Smooth muscle cell (in vitro differentiated cells): ENCODE measurements at regions not wholly inside any gene's neighbourhood (a gene's known extent, or its start where the extent isn't known, plus 50 kb on each side); places are given as distances from the start of the nearest gene placed in this dataset.

Experiments used
- DNase-seq: peaks from one replicate; lab custom pipeline; 2025; ENCODE audit not compliant: unreplicated experiment; lab: John Stamatoyannopoulos, UW
- H2AFZ ChIP-seq: fragments of 200-600 bp; sonication (generic); 2 replicates; pipeline ENCODE4 v1.6.0; 2016; ENCODE audit warnings: antibody characterized with exemption, low read depth, mild to moderate bottlenecking
- H3F3A ChIP-seq: fragments of 200-600 bp; sonication (generic); 2 replicates; pipeline ENCODE4 v1.6.0; 2017; ENCODE audit warnings: antibody characterized with exemption, low read depth
- H3K27ac ChIP-seq: fragments of 200-600 bp; sonication (generic); 2 replicates; pipeline ENCODE4 v1.5.1; 2016; ENCODE audit warnings: low read depth, mild to moderate bottlenecking
- H3K27me3 ChIP-seq: fragments of 200-600 bp; sonication (generic); 2 replicates; pipeline ENCODE4 v1.6.1; 2016; ENCODE audit warnings: low read depth, mild to moderate bottlenecking
- H3K36me3 ChIP-seq: fragments of 200-600 bp; sonication (generic); 2 replicates; pipeline ENCODE4 v1.5.1; 2016; ENCODE audit warnings: low read depth
- H3K4me1 ChIP-seq: fragments of 200-600 bp; sonication (generic); 2 replicates; pipeline ENCODE4 v1.5.1; 2016; ENCODE audit warnings: low read depth
- H3K4me2 ChIP-seq: fragments of 200-600 bp; sonication (generic); 2 replicates; pipeline ENCODE4 v1.6.0; 2016; ENCODE audit warnings: mild to moderate bottlenecking
- H3K4me3 ChIP-seq: fragments of 200-600 bp; sonication (generic); 2 replicates; pipeline ENCODE4 v1.5.1; 2016; ENCODE audit warnings: mild to moderate bottlenecking
- H3K79me2 ChIP-seq: fragments of 200-600 bp; sonication (generic); 2 replicates; pipeline ENCODE4 v1.6.0; 2016; ENCODE audit warnings: low read depth, mild to moderate bottlenecking
- H3K9ac ChIP-seq: fragments of 200-600 bp; sonication (generic); 2 replicates; pipeline ENCODE4 v1.6.0; 2016; ENCODE audit warnings: low read depth
- H3K9me3 ChIP-seq: fragments of 200-600 bp; sonication (generic); replicated peaks from 2 replicates; pipeline ENCODE4 v1.5.1; 2016; ENCODE audit warnings: low read depth
- H4K20me1 ChIP-seq: fragments of 200-600 bp; sonication (generic); 2 replicates; pipeline ENCODE4 v1.6.0; 2016; ENCODE audit warnings: low read depth
- WGBS: methylation state at CpG from one replicate; pipeline ENCODE4 v1.1.7; 2016; ENCODE audit warnings: low lambda C conversion rate; 5-methylcytosine and 5-hydroxymethylcytosine counted together
- TF ChIP-seq, protein P1 (sequence below): fragments of 200-600 bp; sonication (generic); IDR thresholded peaks from 2 replicates; pipeline ENCODE4 v1.5.1; 2017; ENCODE audit warnings: borderline replicate concordance, mild to moderate bottlenecking, antibody characterized with exemption; ENCODE audit not compliant: insufficient read depth, poor library complexity, severe bottlenecking

GRCh38 chr15:54979964-54980363 lies 216.8 kb downstream of the RSL24D1 start:
- Histone ChIP-seq H3K79me2 (no peaks in the 10 kb centered on the region), H3K27ac (no peak overlapping the region), H3K4me1 (no peaks in the 10 kb centered on the region), H3K4me2 (no peak overlapping the region), H3K27me3 (no peaks in the 10 kb centered on the region), H3K9me3 (no peaks in the 10 kb centered on the region), H3K36me3 (no peaks in the 10 kb centered on the region), H3F3A (no peaks in the 10 kb centered on the region), H4K20me1 (no peaks in the 10 kb centered on the region), H2AFZ (no peak overlapping the region), H3K4me3 (no peak overlapping the region), H3K9ac (no peak overlapping the region)
- 55% methylated on average over 4 of the region's 4 CpGs for WGBS
- no peak for DNase-seq
- TF ChIP-seq, protein P1, sequence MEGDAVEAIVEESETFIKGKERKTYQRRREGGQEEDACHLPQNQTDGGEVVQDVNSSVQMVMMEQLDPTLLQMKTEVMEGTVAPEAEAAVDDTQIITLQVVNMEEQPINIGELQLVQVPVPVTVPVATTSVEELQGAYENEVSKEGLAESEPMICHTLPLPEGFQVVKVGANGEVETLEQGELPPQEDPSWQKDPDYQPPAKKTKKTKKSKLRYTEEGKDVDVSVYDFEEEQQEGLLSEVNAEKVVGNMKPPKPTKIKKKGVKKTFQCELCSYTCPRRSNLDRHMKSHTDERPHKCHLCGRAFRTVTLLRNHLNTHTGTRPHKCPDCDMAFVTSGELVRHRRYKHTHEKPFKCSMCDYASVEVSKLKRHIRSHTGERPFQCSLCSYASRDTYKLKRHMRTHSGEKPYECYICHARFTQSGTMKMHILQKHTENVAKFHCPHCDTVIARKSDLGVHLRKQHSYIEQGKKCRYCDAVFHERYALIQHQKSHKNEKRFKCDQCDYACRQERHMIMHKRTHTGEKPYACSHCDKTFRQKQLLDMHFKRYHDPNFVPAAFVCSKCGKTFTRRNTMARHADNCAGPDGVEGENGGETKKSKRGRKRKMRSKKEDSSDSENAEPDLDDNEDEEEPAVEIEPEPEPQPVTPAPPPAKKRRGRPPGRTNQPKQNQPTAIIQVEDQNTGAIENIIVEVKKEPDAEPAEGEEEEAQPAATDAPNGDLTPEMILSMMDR: no peak

- H4K20me1 ChIP-seq: no peaks in the 10 kb centered on the region
- no peak overlapping the region for H3K9ac ChIP-seq
- no peaks in the 10 kb centered on the region for H3K4me1 ChIP-seq
- no peak overlapping the region for H3K4me2 ChIP-seq
- peaks cover 15% of the 10 kb centered on the region for H3K9me3 ChIP-seq
- DNase-seq: no peak
- no peaks in the 10 kb centered on the region for H3F3A ChIP-seq
- no peak overlapping the region for H3K27ac ChIP-seq
- H3K27me3 ChIP-seq: no peaks in the 10 kb centered on the region
- TF ChIP-seq, protein P1: no peak
- no peak overlapping the region for H2AFZ ChIP-seq
- no peaks in the 10 kb centered on the region for H3K79me2 ChIP-seq
- H3K36me3 ChIP-seq: no peaks in the 10 kb centered on the region
- H3K4me3 ChIP-seq: no peak overlapping the region
Observed at GRCh38 chr15:54962637-54963036, 234.1 kb downstream of the RSL24D1 start.

DNA sequence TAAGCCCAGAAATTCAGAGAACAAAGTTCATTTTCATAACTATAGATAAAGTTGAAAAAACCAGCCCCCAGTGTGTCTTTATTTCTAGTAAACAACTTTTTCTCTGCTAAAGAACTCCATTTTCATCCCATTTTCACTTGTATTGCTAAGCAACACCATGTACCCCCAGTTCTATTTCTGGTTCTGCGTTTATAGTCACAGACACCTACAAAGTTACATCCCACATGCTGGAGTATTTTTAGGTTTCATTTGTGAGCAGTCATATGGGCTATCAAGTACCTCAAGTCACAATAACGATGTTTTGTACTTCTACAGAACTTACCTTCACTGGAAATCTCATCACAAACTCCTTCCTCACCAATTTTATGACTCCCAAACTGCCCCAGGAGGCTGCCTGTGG lies 236.5 kb downstream of the RSL24D1 start:
- WGBS: 41% methylated on average over 2 of the region's 2 CpGs
- Histone ChIP-seq H3K27me3 (no peaks in the 10 kb centered on the region), H3K36me3 (no peaks in the 10 kb centered on the region), H3K4me3 (no peak overlapping the region), H3K4me2 (no peak overlapping the region), H3F3A (no peaks in the 10 kb centered on the region), H3K79me2 (no peaks in the 10 kb centered on the region), H3K4me1 (no peaks in the 10 kb centered on the region), H3K9ac (no peak overlapping the region), H3K27ac (no peak overlapping the region), H3K9me3 (peaks cover 24% of the 10 kb centered on the region), H2AFZ (no peak overlapping the region), H4K20me1 (no peaks in the 10 kb centered on the region)
- TF ChIP-seq, protein P1: no peak
- no peak for DNase-seq

GRCh38 chr15:54941417-54941816 lies 255.3 kb downstream of the RSL24D1 start:
- Histone ChIP-seq H3K4me2 (no peak overlapping the region), H3K27me3 (no peaks in the 10 kb centered on the region), H2AFZ (no peak overlapping the region), H3K79me2 (no peaks in the 10 kb centered on the region), H3K27ac (no peak overlapping the region), H3K9ac (no peak overlapping the region), H3F3A (no peaks in the 10 kb centered on the region), H3K4me1 (no peaks in the 10 kb centered on the region), H3K36me3 (no peaks in the 10 kb centered on the region), H4K20me1 (no peaks in the 10 kb centered on the region), H3K4me3 (no peak overlapping the region), H3K9me3 (peaks cover 15% of the 10 kb centered on the region)
- 77% methylated on average over 3 of the region's 3 CpGs for WGBS
- no peak for DNase-seq
- TF ChIP-seq, protein P1: no peak
